NCI-H524 (cell line): ENCODE measurements at regions not wholly inside any gene's neighbourhood (a gene's known extent, or its start where the extent isn't known, plus 50 kb on each side); places are given as distances from the start of the nearest gene placed in this dataset.

ENCODE experiments used
- DNase-seq, 2 experiments: peaks; one replicate each; lab custom pipeline; 2025; lab: John Stamatoyannopoulos, UW

GRCh38 chr10:46228563-46229071 lies 58.2 kb upstream of the ANTXRL start:
- peak; percentile 29 to 59 for DNase-seq

- DNase-seq = peak in 1 of 2 experiments; percentile 24
Observed at GRCh38 chr10:46229144-46229563, 57.6 kb upstream of the ANTXRL start.

GRCh38 chr10:46230615-46231014 lies 56.2 kb upstream of the ANTXRL start:
- DNase-seq = no peak

- DNase-seq = no peak
Observed at GRCh38 chr10:46231087-46231486, 55.7 kb upstream of the ANTXRL start.

GRCh38 chr10:46232084-46232483 lies 54.7 kb upstream of the ANTXRL start:
- no peak for DNase-seq

- DNase-seq = no peak
Observed at GRCh38 chr10:46232666-46233065, 54.1 kb upstream of the ANTXRL start.

- DNase-seq = no peak
Observed at GRCh38 chr10:46233181-46233580, 53.6 kb upstream of the ANTXRL start.

GRCh38 chr10:46234026-46234425 lies 52.8 kb upstream of the ANTXRL start:
- no peak for DNase-seq

GRCh38 chr10:46234431-46235060 lies 52.3 kb upstream of the ANTXRL start:
- no peak for DNase-seq

GRCh38 chr10:46235705-46236545 lies 50.9 kb upstream of the ANTXRL start:
- no peak for DNase-seq

GRCh38 chr10:46236546-46236887 lies 50.3 kb upstream of the ANTXRL start:
- no peak for DNase-seq

GRCh38 chr10:46236941-46237681 lies 49.7 kb upstream of the ANTXRL start:
- no peak for DNase-seq
